NCI-H2227 (cell line): ENCODE measurements at regions not wholly inside any gene's neighbourhood (a gene's known extent, or its start where the extent isn't known, plus 50 kb on each side); places are given as distances from the start of the nearest gene placed in this dataset.
"Not testable (repeated sequence)": the region's sequence is repeated elsewhere in the genome, so short reads cannot be mapped to it uniquely, and the experiment has no call there.

Source experiments
- DNase-seq: peaks from one replicate; lab custom pipeline; 2025; ENCODE audit not compliant: unreplicated experiment; lab: John Stamatoyannopoulos, UW

GRCh38 chr10:32142646-32143045, 86.4 kb upstream of the KIF5B start:
- no peak for DNase-seq

GRCh38 chr10:32141018-32141807, 85.0 kb upstream of the KIF5B start:
- DNase-seq, result no peak

DNA sequence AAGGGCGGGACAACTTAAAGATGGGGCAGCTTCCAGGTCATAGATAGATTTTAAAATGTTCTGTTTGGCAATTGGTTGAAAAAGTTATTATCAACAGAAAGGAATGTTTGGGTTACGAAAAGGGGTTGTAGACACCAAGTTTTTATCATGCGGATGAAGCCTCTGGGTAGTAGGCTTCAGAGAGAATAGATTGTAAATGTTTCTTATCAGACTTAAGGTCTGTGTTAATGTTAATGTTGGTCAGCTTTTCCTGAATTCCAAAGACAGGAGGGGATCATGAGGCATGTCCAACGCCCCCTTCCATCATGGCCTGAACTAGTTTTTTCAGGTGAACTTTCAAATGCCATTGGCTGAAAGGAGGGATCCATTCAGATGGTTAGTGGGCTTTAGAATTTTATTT, 84.2 kb upstream of the KIF5B start:
- DNase-seq, result no peak

DNA sequence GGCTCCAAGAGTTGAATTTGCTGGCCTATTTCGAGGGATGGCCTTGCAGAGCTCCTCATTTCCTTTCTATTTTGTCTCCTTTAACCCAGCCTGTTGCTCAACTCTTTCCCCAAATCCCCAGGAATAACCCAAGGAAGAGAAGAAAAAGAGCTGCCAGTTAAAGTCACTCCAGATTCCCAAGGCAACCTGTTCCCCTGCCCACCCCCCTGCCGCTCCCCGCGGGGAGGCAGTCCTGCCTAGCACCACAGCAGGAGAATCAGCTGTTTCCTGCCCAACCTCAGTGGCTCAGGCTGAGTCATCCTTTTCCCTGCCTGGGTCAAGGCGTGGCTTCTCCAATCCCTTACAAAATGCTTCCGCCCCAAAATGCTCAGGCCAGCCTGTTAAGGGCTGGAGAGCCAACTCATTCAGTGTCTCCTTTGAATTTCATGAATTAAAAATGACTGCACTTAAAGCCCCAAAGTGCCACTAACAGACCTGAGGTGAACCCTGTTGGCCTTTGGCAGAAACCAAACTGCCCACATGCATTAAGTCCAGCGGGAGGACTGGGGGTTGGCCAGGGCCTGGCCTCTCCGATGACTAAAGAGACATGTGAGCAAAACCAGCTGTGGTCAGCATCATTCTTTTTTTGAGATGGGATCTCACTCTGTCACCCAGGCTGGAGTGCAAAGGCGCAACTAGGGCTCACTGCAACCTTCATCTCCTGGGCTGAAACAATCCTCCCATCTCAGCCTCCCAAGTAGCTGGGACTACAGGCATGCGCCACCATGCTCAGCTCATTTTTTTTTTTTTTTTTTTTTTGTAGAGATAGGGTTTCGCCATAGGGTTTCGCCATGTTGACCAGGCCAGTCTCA, 83.2 kb upstream of the KIF5B start:
- no peak for DNase-seq

DNA sequence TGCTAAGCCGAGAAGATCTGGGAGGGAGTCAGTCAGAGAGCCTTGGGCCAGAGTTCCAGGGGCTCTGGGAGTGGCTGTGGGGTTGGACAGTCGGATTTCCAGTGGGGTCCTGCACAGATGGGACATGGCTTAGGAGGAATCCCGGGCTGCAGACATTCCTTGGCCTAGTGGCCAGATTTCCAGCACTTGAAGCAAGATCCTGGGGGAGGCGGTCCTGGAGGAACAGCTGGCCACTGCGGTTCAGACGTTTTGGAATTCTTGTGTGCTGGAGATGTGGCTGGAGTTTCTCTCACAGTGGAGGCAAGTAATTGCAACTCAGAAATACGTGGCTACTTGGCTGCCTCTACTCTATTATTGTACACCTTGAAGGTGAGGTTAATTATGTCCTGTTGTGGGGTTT, 80.7 kb upstream of the KIF5B start:
- DNase-seq, result not testable (repeated sequence)

DNA sequence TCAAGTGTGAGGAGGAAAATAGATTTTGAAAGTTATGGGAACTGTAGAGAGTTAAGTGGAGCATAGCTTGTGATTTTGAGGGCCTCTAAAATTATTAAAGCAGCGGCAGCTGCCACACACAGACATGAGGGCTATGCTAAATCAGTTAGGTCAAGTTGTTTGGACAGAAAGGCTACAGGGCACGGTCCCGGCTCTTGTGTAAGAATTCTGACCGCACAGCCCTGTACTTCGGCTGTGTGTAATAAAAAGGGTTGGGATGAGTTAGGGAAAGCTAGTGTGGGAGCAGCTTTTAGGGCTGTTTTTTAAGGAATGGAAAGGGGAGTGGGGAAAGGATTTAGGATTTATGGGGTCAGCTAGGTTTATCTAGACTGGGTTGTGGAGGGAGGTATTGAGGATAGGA, 79.6 kb upstream of the KIF5B start:
- not testable (repeated sequence) for DNase-seq

GRCh38 chr10:32132357-32132946, 76.2 kb upstream of the KIF5B start:
- no peak for DNase-seq

DNA sequence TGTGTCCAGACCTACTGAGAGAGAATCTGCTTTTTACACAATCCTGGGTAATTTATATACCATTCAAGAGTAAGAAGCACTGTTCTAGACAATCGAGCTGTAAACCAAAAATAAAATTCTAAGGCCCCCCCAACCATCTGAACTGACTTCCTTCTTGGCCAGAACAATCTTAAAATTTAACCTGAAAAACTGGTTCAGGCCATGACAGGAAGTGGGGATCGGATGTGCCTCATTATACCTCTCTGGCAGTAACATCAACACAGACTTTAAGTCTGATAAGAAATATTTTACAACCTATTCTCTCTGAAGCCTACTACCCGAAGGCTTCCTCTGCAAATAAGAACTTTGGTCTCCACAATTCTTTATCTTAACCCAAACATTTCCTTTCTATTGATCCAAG, 75.2 kb upstream of the KIF5B start:
- DNase-seq, result no peak

- DNase-seq, result no peak
Observed at GRCh38 chr10:32130788-32131187, 74.6 kb upstream of the KIF5B start.

DNA sequence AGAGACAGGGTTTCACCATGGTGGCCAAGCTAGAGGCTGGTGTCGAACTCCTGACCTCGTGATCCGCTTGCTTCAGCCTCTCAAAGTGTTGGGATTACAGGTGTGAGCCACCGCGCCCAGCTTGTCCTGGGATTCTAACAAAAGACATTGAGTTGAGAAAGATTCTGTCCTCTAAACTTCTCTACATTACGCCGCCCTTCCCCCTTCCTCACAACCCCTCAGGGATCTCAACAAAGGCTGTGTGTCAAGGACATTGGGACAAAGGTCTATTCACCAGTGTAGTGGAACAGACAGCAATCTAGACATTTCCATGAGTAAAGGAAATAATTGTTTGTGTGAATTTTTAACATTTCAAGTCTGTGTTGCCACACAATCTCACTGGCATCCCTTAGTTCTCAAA, 68.8 kb upstream of the KIF5B start:
- DNase-seq, result no peak

GRCh38 chr10:32123021-32123420, 66.8 kb upstream of the KIF5B start:
- no peak for DNase-seq

- DNase-seq, result no peak
Observed at GRCh38 chr10:32121648-32122047, 65.4 kb upstream of the KIF5B start.

DNA sequence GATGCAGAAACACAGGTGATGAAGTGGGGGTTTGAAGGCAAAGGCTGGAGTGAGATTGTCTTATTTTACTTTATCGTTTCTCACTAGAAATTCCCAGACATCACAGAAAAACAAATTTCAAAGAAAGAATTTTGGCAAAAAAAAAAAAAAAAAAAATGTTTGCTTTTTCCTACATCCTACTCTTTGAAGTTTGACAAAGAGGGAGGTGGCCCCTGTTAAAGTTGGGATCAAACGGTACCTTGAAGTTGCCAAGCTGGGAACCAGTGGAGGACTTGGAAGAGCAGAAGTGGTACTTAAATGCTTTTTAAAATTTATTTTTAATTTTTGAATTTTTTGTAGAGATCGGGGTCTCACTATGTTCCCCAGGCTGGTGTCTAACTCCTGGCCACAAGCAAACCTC, 63.9 kb upstream of the KIF5B start:
- DNase-seq, result no peak

GRCh38 chr10:32114508-32114907, 58.3 kb upstream of the KIF5B start:
- DNase-seq, result no peak

- no peak for DNase-seq
Observed at GRCh38 chr10:32112055-32112454, 55.8 kb upstream of the KIF5B start.

DNA sequence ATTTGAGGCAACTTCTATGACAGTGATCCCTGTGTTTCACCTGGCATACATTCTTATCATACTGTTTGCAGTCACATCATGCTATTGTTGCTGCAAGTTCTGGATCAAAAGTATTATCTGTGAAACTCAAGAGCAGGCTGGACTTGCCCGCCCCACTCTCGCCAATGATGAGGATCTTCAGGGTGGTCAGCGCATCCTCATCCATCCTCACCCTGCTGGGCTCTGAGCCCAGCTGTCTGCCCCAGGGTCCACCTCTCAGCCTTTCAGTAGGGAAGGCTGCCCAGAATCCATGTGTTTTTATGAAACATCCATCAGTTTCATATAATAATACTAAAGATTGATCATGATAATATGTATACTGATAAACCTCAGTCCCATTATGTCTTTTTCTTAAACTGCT, 55.4 kb upstream of the KIF5B start:
- DNase-seq, result no peak

GRCh38 chr10:32110790-32111189, 54.6 kb upstream of the KIF5B start:
- no peak for DNase-seq

DNA sequence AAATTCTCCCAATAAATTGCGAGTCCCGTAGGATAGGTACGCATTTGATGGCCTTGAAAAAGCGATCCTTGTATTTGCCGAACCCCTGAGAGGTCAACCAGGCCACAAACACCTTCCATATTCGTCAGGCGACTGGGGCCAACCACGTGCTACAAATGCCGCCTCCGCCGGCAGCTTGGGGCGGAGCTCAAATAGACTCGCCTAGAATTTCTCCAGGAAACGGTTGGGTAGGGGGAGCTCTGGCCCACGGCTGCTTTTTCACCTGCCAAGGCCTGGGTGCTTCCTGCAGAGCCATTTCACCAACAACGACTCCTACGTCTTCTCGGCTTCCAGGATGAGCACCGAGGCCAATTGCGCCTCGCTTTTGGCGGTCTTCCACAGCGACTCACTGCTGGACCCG, 53.4 kb upstream of the KIF5B start:
- DNase-seq, result no peak
